NT2/D1 (cell line): ENCODE measurements at regions not wholly inside any gene's neighbourhood (a gene's known extent, or its start where the extent isn't known, plus 50 kb on each side); places are given as distances from the start of the nearest gene placed in this dataset.

Experiments
- YY1 ChIP-seq: IDR thresholded peaks from 2 replicates; pipeline ENCODE4 v1.6.1; 2011; ENCODE audit not compliant: insufficient read length, insufficient read depth
- ZNF274 ChIP-seq: IDR thresholded peaks from 2 replicates; pipeline ENCODE4 v1.6.1; 2011; ENCODE audit warnings: mild to moderate bottlenecking, low read depth, low read length

DNA sequence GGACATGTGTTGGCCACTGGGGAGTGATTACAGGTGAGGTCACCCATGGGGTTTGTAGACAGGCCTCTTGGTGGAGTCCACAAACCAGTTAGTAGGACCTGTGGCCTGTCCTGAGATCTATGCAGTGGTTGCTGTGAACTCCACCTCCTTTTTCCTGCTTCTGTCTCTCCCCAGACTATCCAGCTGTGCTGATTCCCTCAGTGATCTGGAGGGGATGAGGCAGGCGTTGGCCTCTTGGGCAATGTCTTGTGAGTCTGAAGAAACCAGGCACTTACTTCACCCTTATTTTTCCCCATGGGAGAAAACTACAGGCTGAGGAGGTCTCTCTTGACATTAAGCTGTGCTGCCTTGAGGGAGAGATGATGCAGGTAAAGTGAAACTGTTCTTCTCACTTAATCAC, 257.2 kb upstream of the PRICKLE1 start:
- TF ChIP-seq ZNF274 (no peak), YY1 (no peak)
